Choroid plexus epithelial cell (primary cell): ENCODE measurements at regions not wholly inside any gene's neighbourhood (a gene's known extent, or its start where the extent isn't known, plus 50 kb on each side); places are given as distances from the start of the nearest gene placed in this dataset.
A peak's percentile ranks its signal among the peaks of the same experiment; 100 is the strongest.

Experiments
- DNase-seq: peaks from one replicate; pipeline ENCODE4 v3.0.0-alpha.2; 2010; ENCODE audit warnings: low read depth
- H3K4me3 ChIP-seq: 2 replicates; pipeline ENCODE4 v1.5.1; 2011; ENCODE audit warnings: low read depth, mild to moderate bottlenecking, control low read depth, low read length, moderate library complexity
- TF ChIP-seq, protein P1 (sequence below): conservative IDR thresholded peaks from 2 replicates; pipeline ENCODE4 v1.5.1; 2011; ENCODE audit warnings: low read depth, mild to moderate bottlenecking, control low read depth, inconsistent platforms, low read length, moderate library complexity

DNA sequence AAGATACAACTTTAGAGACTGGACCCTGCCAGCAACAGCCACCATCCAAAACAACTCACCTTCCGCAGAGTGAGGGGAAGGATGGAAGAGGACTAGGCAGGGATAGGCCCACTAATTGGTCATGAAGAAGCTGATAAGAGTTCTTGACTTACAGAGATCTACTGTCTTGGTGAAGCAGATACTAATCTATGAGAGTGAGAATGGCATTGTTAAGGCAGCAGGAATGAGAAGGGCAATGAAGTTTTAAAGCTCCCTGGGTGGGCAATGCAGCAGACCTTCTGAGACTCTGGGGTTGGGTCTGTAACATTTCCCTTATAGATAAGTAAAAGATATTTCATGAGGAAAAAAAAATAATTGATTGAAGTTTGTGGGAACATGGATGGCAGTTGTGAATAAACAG lies 63.7 kb downstream of the KLF12 start:
- TF ChIP-seq, protein P1, sequence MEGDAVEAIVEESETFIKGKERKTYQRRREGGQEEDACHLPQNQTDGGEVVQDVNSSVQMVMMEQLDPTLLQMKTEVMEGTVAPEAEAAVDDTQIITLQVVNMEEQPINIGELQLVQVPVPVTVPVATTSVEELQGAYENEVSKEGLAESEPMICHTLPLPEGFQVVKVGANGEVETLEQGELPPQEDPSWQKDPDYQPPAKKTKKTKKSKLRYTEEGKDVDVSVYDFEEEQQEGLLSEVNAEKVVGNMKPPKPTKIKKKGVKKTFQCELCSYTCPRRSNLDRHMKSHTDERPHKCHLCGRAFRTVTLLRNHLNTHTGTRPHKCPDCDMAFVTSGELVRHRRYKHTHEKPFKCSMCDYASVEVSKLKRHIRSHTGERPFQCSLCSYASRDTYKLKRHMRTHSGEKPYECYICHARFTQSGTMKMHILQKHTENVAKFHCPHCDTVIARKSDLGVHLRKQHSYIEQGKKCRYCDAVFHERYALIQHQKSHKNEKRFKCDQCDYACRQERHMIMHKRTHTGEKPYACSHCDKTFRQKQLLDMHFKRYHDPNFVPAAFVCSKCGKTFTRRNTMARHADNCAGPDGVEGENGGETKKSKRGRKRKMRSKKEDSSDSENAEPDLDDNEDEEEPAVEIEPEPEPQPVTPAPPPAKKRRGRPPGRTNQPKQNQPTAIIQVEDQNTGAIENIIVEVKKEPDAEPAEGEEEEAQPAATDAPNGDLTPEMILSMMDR, result no peak
- no peak overlapping the region for H3K4me3 ChIP-seq
- DNase-seq, result no peak

DNA sequence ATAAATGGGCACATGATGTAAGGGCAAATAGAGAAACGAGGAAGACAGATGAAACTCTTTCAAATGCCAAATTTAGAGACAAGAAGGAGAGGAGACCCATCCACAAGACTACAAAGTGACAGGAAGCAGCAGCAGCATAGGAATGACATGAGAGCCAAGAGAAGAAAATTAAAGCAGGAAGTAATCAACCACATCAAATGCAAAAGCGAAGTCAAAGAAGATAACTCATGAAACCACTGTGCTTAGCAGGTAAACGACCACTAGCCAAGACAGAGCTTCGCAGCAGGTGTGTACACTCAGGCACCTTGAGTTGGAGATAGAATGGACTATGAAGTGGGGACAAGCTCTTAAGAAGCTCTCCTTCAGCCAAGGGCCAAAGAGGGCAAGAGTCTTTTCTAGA lies 64.1 kb downstream of the KLF12 start:
- TF ChIP-seq, protein P1, result no peak
- DNase-seq, result no peak
- H3K4me3 ChIP-seq, result no peak overlapping the region

DNA sequence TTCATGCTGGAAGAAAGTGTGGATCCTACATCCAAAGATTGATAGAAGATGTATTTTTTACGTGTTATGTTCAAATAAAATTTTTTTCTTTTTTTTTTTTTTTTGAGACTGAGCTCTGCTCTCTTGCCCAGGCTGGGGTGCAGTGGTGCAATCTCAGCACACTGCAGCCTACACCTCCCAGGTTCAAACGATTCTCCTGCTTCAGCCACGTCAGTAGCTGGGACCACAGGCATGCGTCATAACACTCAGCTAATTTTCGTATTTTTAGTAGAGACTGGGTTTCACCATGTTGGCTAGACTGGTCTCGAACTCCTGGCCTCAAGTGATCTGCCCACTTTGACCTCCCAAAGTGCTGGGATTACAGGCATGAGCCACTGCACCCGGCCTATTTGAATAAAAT lies 65.7 kb downstream of the KLF12 start:
- DNase-seq, result no peak
- TF ChIP-seq, protein P1, result no peak
- H3K4me3 ChIP-seq, result no peak overlapping the region

DNA sequence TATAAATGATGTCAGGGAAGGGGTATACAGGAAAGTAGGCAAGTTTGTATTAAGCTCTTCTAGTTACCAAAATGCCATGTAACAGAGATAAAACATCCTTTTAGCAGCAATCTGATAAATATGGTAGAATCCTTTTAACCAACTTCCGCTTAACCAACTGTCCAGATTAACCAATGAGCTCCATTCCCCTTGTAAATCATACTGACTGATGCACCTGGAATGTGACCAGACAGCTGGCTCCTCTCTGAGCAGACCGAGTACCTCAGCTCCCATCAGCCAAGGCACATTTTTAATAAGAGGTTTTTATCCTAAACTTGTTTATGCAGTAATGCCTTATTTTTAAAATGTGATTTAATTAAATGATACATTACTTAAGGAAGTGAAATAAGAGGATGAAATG lies 66.4 kb downstream of the KLF12 start:
- H3K4me3 ChIP-seq, result no peak overlapping the region
- TF ChIP-seq, protein P1, result no peak
- peak; percentile 42 for DNase-seq

DNA sequence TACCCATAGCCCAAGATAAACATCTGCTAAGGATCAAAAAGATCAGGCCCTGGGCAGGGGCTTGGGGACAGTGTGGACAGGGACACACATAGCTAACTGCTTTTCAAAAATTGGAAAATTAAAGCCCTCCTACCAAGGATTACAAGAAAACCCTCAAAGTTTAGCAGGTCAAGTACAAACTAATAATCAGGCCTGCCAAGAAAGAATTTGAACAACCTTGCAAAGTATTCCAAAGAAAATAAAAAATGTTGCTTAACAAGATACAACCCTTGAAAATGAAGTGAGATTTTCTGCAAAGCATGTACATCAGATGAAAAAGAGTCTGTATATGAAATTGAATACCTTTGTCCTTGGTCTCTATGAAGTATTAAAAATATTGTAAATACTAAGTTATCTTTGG lies 67.3 kb downstream of the KLF12 start:
- DNase-seq, result peak; percentile 63

DNA sequence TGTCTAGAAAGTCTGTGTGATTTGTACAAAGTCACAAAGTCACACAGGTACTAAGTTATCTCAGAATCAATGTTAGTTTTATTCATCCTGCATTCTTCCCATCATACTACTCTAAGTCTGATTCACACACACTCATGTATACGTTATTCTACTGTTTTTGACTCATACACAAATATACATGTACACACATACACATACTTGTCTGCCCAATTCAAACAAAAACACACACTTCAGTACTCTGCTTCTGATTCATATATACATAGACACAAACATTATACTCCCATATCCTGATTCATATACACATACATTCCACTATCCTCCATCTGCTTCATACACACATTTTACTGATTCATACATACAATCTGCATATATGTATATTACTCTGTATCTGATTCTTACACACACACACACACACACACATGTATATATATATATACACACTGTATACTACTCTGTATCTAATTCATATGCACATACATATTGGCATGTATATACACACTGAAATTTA lies 69.3 kb downstream of the KLF12 start:
- TF ChIP-seq, protein P1, result no peak
- no peak for DNase-seq
- H3K4me3 ChIP-seq, result no peak overlapping the region

More for the DNA sequence above, 67.3 kb downstream of the KLF12 start:
- TF ChIP-seq, protein P1, result no peak
- H3K4me3 ChIP-seq, result no peak overlapping the region

DNA sequence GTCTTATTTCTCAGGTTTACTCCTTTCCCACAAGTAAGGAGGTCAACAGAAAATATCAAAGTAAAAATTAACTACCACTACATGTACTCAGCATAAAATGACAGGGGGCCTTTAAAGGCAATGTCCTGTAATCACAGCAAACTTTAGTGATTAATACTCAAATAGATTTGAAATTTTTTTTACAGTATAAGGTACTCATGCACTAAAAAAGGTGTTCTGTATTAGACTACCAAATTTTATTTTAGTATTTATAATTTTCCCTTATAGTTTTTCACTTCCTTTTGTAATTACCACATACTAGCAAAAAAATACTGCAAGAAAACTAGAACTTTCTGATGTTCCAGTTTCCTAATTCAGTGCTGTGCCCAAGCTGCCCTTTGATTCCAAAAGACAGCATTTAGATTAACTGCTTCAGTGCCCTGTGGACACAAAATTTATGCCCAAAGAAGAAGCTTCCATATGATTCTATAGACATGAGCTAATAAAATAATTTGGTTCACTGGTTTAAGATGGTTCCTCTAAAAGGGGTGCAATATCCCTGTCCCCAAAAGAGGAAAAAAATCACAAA lies 70.6 kb downstream of the KLF12 start:
- no peak overlapping the region for H3K4me3 ChIP-seq
- TF ChIP-seq, protein P1, result no peak
- no peak for DNase-seq
